ENCODE measurements at regions not wholly inside any gene's neighbourhood (a gene's known extent, or its start where the extent isn't known, plus 50 kb on each side); places are given as distances from the start of the nearest gene placed in this dataset.

DNA sequence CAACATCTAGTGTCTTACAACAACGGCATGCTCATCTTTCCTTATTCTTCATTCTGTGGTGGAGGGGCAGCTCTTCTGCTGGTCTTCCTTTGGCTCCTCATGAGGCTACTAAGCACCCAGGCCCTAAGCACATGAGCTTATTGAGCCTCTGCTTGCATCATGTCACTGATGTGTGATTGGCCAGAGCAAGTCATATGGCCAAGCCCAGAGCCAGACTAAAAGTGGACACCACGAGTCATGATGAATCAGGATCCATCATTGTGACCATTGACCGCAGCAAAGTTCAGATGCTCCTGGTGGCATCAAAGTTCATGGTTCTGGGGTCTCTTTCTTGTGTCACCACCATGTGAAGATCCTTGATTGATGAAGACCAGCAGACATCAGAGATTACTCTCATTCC is 192.0 kb upstream of the FOXA2 start:
- no peak overlapping the region for H3K4me3 ChIP-seq (replicated peaks in 1 of 2; ENCODE audit: low read depth in 2 of 2, low read length in 2 of 2)
- TF ChIP-seq CTCF (IDR thresholded peaks at IDR 0.05; ENCODE audit: low read depth, low read length) = no peak
- peak in 1 of 2 donors; percentile 69 for DNase-seq (ENCODE audit: low read depth in 2 of 2)

GRCh38 chr20:22779878-22780277 is 195.5 kb upstream of the FOXA2 start:
- DNase-seq (ENCODE audit: low read depth in 2 of 2) = peak in 1 of 2 donors; percentile 14
- H3K4me3 ChIP-seq (replicated peaks in 1 of 2; ENCODE audit: low read depth in 2 of 2, low read length in 2 of 2) = no peak overlapping the region
- TF ChIP-seq CTCF (IDR thresholded peaks at IDR 0.05; ENCODE audit: low read depth, low read length) = no peak

DNA sequence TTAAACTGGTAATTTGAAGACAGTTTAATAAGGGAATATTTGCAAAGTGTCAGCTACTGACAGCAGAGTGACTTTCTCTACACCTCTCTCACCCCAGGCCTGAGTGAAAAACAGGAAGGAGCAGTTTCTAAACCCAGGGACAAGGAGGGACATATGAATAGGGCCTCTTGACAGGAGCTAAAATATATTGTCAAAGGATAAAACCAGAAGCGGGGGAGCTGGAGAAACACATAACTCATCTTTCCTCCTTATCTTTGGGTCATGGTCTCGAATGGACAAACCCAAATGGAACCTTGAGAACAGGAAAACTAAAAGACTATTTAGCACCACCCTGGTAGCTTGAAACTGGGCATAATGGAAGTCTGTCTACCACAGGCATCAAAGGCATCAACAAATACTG is 197.5 kb upstream of the FOXA2 start:
- DNase-seq (ENCODE audit: low read depth in 2 of 2) = no peak
- no peak overlapping the region for H3K4me3 ChIP-seq (replicated peaks in 1 of 2; ENCODE audit: low read depth in 2 of 2, low read length in 2 of 2)
- TF ChIP-seq CTCF (IDR thresholded peaks at IDR 0.05; ENCODE audit: low read depth, low read length) = no peak

DNA sequence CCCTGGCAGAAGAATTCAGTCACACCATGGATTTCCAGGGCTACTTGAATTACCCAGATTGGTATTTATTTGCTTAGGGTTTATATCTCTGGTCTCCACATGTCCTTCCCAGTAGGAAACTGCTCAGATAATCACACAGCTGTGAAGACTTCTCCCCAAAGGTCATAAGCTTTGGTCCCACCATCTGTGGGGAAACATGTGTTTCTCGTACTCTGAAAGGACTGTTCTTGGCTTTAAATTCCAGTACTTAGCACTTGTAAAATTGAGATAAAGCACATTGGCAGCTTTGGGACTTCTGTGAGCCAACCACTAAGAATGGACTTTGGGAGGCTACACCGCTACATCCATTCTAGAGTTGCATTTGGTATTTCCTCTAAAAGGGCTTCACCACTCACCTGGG is 205.3 kb upstream of the FOXA2 start:
- TF ChIP-seq CTCF (IDR thresholded peaks at IDR 0.05; ENCODE audit: low read depth, low read length) = no peak
- H3K4me3 ChIP-seq (replicated peaks in 1 of 2; ENCODE audit: low read depth in 2 of 2, low read length in 2 of 2) = no peak overlapping the region
- peak in 1 of 2 donors; percentile 58 for DNase-seq (ENCODE audit: low read depth in 2 of 2)

- TF ChIP-seq CTCF (IDR thresholded peaks at IDR 0.05; ENCODE audit: low read depth, low read length) = no peak
- H3K4me3 ChIP-seq (replicated peaks in 1 of 2; ENCODE audit: low read depth in 2 of 2, low read length in 2 of 2) = no peak overlapping the region
- no peak for DNase-seq (ENCODE audit: low read depth in 2 of 2)
These were observed 207.0 kb upstream of the FOXA2 start for GRCh38 chr20:22791396-22791795.

GRCh38 chr20:22791877-22792525 is 207.6 kb upstream of the FOXA2 start:
- no peak for TF ChIP-seq CTCF (IDR thresholded peaks at IDR 0.05; ENCODE audit: low read depth, low read length)
- DNase-seq (ENCODE audit: low read depth in 2 of 2) = peak; percentile 6 to 79
- H3K4me3 ChIP-seq (replicated peaks in 1 of 2; ENCODE audit: low read depth in 2 of 2, low read length in 2 of 2) = no peak overlapping the region

GRCh38 chr20:22794200-22794599 is 209.8 kb upstream of the FOXA2 start:
- H3K4me3 ChIP-seq (replicated peaks in 1 of 2; ENCODE audit: low read depth in 2 of 2, low read length in 2 of 2) = no peak overlapping the region
- TF ChIP-seq CTCF (IDR thresholded peaks at IDR 0.05; ENCODE audit: low read depth, low read length) = no peak
- DNase-seq (ENCODE audit: low read depth in 2 of 2) = peak in 1 of 2 donors; percentile 14
